DOHH2 (cell line): ENCODE measurements at regions not wholly inside any gene's neighbourhood (a gene's known extent, or its start where the extent isn't known, plus 50 kb on each side); places are given as distances from the start of the nearest gene placed in this dataset.

ENCODE experiments used
- EZH2phosphoT487 ChIP-seq: fragments of 200-600 bp; sonication (generic); IDR thresholded peaks from 2 replicates; pipeline ENCODE4 v1.6.1; 2017; ENCODE audit warnings: borderline replicate concordance, mild to moderate bottlenecking, antibody characterized with exemption, low read length, moderate library complexity, mixed read lengths
- TF ChIP-seq, protein P1 (sequence below): fragments of 200-600 bp; sonication (generic); IDR thresholded peaks from one replicate; pipeline ENCODE4 v1.5.1; 2014; ENCODE audit warnings: antibody characterized with exemption, mild to moderate bottlenecking, low read depth, low read length; ENCODE audit not compliant: poor library complexity, severe bottlenecking

GRCh38 chr10:130928306-130928705 is 383.2 kb downstream of the TCERG1L start:
- TF ChIP-seq, protein P1, sequence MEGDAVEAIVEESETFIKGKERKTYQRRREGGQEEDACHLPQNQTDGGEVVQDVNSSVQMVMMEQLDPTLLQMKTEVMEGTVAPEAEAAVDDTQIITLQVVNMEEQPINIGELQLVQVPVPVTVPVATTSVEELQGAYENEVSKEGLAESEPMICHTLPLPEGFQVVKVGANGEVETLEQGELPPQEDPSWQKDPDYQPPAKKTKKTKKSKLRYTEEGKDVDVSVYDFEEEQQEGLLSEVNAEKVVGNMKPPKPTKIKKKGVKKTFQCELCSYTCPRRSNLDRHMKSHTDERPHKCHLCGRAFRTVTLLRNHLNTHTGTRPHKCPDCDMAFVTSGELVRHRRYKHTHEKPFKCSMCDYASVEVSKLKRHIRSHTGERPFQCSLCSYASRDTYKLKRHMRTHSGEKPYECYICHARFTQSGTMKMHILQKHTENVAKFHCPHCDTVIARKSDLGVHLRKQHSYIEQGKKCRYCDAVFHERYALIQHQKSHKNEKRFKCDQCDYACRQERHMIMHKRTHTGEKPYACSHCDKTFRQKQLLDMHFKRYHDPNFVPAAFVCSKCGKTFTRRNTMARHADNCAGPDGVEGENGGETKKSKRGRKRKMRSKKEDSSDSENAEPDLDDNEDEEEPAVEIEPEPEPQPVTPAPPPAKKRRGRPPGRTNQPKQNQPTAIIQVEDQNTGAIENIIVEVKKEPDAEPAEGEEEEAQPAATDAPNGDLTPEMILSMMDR = no peak
- TF ChIP-seq EZH2phosphoT487 = no peak
